ENCODE measurements at regions not wholly inside any gene's neighbourhood (a gene's known extent, or its start where the extent isn't known, plus 50 kb on each side); places are given as distances from the start of the nearest gene placed in this dataset.

DNA sequence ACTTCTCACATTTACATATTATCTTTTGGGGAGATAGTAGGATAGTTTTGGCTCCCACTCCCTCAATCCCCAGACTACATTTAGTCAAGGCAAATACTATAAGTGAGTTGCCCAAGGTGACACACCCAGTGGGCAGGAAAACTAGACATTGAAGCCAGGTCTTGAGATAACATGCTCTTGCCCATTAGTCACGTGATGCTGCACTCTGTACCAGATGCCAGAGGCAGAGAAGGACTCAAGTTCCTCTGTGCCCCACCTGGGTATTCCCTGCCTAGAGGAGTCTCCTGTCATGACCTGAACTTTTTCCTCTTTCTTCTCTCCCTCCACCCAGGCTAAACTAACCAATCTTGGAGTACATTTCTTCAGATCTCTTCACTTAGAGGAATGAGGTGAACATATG is 484.9 kb downstream of the BUD13 start:
- TF ChIP-seq ZFX (IDR thresholded peaks at IDR 0.05; ENCODE audit: borderline replicate concordance), result no peak
- TF ChIP-seq, protein P1, sequence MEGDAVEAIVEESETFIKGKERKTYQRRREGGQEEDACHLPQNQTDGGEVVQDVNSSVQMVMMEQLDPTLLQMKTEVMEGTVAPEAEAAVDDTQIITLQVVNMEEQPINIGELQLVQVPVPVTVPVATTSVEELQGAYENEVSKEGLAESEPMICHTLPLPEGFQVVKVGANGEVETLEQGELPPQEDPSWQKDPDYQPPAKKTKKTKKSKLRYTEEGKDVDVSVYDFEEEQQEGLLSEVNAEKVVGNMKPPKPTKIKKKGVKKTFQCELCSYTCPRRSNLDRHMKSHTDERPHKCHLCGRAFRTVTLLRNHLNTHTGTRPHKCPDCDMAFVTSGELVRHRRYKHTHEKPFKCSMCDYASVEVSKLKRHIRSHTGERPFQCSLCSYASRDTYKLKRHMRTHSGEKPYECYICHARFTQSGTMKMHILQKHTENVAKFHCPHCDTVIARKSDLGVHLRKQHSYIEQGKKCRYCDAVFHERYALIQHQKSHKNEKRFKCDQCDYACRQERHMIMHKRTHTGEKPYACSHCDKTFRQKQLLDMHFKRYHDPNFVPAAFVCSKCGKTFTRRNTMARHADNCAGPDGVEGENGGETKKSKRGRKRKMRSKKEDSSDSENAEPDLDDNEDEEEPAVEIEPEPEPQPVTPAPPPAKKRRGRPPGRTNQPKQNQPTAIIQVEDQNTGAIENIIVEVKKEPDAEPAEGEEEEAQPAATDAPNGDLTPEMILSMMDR (IDR thresholded peaks at IDR 0.05), result no peak
- H3K27ac ChIP-seq, result no peak overlapping the region

DNA sequence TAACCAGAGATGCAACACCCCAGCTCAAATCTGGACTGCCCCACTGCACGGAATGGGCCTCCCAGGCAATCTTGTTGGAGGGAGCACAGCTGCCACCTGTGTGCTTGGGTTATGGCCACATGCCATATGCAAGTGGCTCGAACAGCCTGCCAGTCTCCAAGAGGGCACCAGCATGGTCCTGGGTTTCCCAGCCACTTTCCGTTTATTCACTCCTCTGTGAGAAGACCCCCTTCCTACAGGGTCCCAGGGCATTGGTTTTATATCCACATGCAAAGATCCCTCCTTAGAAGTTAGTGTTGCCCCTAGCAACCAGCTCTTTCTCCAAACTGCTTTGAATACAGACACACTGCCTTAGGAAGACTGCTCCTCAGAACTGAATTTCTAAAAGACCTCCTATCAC is 487.8 kb downstream of the BUD13 start:
- TF ChIP-seq ZFX (IDR thresholded peaks at IDR 0.05; ENCODE audit: borderline replicate concordance), result no peak
- TF ChIP-seq, protein P1 (IDR thresholded peaks at IDR 0.05), result no peak
- no peak overlapping the region for H3K27ac ChIP-seq

DNA sequence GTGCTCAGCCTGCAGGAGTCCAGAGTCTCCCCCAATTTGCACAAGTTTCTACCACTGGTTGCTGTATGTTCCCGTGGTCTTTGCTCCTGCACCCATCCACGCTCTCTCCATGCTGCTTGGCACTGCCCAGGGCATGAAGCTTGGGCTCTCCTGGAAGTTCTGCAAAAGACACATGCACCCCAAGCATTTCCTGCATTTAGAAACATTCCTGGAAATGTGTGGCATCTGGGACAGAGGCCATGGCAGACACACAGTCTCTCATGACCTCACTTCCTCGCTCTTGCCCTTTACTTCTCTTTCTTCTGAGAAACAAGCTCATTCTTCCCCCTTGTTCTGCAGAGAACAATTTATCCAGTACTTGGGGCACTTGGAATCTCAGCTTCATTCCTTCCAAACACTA is 489.5 kb downstream of the BUD13 start:
- TF ChIP-seq, protein P1 (IDR thresholded peaks at IDR 0.05), result no peak
- no peak for TF ChIP-seq ZFX (IDR thresholded peaks at IDR 0.05; ENCODE audit: borderline replicate concordance)
- H3K27ac ChIP-seq, result no peak overlapping the region

DNA sequence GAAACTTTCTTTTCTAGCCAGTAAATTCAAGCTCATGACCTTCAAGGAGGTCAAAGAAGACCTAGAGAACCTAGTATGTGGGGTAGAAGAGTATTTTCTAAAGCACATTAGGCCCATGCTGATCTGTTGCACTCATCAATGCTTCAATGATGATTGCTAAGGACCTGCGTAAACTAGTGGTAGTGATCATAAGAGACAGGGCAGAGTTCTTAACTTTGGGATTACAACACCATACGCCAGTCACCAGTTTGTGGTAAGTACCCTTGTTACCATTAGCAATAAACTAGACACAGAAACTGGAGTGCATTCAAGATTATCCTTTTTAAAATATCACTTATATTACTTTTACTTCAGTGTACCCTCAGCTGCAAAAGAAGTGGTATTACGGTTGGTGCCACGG is 490.3 kb downstream of the BUD13 start:
- TF ChIP-seq ZFX (IDR thresholded peaks at IDR 0.05; ENCODE audit: borderline replicate concordance), result no peak
- TF ChIP-seq, protein P1 (IDR thresholded peaks at IDR 0.05), result no peak
- H3K27ac ChIP-seq, result no peak overlapping the region

DNA sequence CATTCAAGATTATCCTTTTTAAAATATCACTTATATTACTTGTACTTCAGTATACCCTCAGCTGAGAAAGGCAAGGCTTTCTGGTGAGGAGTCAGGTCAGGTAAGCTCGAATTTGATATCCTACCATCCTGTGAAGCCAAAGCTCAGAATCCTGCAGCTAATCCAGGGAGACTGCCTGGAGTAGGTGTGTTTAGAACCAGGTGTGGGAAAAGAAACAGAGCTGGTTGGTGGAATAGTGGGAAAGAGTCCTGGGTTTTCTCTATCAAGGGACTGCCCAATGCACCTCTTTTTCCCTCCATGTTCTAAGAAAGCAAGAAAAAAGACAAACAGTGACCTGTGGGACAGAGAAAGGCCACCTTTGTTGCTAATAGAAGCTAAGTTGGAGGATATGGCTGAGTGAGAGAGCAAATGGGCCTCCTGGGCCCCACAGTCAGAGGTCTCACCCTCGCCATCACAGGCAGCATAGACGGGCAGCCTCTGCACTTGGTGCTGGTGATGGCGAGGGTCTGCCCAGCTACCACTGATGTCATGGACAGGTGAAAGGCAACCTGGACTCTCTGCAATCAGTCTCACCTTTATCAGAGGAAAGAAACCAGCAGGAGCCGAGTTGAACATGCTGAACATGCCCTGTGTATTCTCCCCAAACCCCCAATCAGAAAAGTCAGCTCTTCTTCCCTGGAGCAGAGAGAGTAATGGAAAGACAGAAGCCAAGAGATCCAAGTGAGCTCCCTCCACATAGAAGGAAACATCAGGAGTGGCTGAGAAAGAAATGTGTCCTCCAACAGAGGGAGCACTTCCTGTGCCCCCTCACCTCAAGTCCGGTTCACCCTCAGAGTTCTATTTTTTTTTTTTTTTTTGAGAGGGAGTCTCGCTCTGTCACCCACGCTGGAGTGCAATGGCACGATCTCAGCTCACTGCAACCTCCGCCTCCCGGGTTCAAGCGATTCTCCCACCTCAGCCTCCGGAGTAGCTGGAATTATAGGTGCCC is 491.3 kb downstream of the BUD13 start:
- TF ChIP-seq ZFX (IDR thresholded peaks at IDR 0.05; ENCODE audit: borderline replicate concordance), result no peak
- TF ChIP-seq, protein P1 (IDR thresholded peaks at IDR 0.05), result no peak
- no peak overlapping the region for H3K27ac ChIP-seq

DNA sequence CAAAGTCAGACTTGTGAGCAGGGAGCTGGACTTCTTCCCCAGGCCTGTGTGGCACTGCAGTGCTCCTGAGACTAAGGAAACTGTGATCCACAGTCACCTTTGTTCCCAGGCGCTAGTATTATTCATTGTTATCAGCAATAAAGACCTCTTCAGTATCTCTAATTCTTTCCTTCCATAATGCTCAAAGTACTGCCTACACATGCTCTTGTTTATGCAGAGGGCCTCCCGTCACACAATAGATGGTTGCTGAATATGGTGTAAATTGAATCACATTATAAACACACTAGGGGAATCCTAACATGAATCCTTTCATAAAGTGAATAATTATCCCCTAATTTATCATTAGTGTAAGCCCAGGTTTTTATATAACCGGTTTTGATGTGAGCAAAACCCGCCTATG is 493.3 kb downstream of the BUD13 start:
- no peak overlapping the region for H3K27ac ChIP-seq
- TF ChIP-seq, protein P1 (IDR thresholded peaks at IDR 0.05), result no peak
- no peak for TF ChIP-seq ZFX (IDR thresholded peaks at IDR 0.05; ENCODE audit: borderline replicate concordance)

DNA sequence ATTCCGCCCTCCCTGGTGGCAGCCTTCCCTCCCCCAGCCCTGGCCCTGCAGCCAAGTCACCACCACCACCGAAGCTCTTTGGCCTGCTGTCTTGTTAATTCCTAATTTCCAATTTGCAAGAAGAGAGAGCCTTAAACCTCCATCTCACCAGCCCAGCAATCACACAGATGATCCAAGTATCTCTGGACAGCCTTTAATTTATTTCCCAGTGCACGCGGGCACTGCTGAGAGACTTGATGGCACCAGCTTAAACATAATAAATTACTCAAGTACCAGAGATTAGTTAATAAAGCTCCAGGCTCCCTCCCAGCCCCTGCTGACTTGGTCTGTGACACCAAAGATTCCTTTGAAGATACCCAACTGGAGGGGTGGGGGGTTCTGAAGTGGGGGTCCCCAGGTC is 494.7 kb downstream of the BUD13 start:
- TF ChIP-seq, protein P1 (IDR thresholded peaks at IDR 0.05), result no peak
- no peak for TF ChIP-seq ZFX (IDR thresholded peaks at IDR 0.05; ENCODE audit: borderline replicate concordance)
- no peak overlapping the region for H3K27ac ChIP-seq

Data from 22Rv1 (cell line).